ENCODE measurements at regions not wholly inside any gene's neighbourhood (a gene's known extent, or its start where the extent isn't known, plus 50 kb on each side); places are given as distances from the start of the nearest gene placed in this dataset.
A peak's percentile ranks its signal among the peaks of the same experiment; 100 is the strongest.

DNA sequence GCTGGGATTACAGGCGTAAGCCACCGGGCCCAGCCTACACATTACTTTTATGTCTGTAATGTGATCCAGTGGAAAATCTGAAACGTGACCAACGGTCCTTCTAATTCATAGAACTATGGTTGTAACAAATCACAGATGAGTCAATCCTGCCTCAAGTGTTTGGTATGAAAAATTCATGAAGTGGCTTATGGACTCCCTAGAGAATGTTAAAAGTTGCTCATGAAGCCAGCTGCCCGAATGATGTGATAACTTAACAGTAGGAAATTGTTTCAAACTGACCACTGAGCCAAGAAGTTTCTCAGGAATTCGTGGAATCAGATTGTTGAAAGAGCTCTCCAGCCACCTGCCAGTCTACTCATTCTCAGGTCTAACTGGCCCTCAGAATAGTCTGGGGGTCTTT is 59.4 kb upstream of the FARP1 start:
- no peaks in the 10 kb centered on the region for H3K27me3 ChIP-seq (ENCODE audit: insufficient read depth)
- peaks cover 6% of the 10 kb centered on the region; the same call in 1 of the 2 replicates for H3K9me2 ChIP-seq (ENCODE audit: insufficient read depth)
- no peaks in the 10 kb centered on the region for H3K79me2 ChIP-seq (replicated peaks; ENCODE audit: insufficient read depth)
- H3K27ac ChIP-seq (ENCODE audit: low read depth), result no peak overlapping the region
- H4K20me1 ChIP-seq (replicated peaks; ENCODE audit: insufficient read depth), result no peaks in the 10 kb centered on the region
- ATAC-seq, result no peak
- no peak for DNase-seq (ENCODE audit: low spot score)
- no peak for TF ChIP-seq NANOG (IDR thresholded peaks at IDR 0.05; ENCODE audit: borderline replicate concordance)
- TF ChIP-seq, protein P1, sequence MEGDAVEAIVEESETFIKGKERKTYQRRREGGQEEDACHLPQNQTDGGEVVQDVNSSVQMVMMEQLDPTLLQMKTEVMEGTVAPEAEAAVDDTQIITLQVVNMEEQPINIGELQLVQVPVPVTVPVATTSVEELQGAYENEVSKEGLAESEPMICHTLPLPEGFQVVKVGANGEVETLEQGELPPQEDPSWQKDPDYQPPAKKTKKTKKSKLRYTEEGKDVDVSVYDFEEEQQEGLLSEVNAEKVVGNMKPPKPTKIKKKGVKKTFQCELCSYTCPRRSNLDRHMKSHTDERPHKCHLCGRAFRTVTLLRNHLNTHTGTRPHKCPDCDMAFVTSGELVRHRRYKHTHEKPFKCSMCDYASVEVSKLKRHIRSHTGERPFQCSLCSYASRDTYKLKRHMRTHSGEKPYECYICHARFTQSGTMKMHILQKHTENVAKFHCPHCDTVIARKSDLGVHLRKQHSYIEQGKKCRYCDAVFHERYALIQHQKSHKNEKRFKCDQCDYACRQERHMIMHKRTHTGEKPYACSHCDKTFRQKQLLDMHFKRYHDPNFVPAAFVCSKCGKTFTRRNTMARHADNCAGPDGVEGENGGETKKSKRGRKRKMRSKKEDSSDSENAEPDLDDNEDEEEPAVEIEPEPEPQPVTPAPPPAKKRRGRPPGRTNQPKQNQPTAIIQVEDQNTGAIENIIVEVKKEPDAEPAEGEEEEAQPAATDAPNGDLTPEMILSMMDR (conservative IDR thresholded peaks at IDR 0.05; ENCODE audit: low read depth in 2 of 2), result no peak
- no peak for TF ChIP-seq ZNF462 (CRISPR knock-in tag; IDR thresholded peaks at IDR 0.05)
- TF ChIP-seq ZNF331 (CRISPR knock-in tag; IDR thresholded peaks at IDR 0.05; ENCODE audit: low read depth), result no peak
- TF ChIP-seq, protein P2, sequence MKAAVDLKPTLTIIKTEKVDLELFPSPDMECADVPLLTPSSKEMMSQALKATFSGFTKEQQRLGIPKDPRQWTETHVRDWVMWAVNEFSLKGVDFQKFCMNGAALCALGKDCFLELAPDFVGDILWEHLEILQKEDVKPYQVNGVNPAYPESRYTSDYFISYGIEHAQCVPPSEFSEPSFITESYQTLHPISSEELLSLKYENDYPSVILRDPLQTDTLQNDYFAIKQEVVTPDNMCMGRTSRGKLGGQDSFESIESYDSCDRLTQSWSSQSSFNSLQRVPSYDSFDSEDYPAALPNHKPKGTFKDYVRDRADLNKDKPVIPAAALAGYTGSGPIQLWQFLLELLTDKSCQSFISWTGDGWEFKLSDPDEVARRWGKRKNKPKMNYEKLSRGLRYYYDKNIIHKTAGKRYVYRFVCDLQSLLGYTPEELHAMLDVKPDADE (IDR thresholded peaks at IDR 0.05), result no peak
- TF ChIP-seq, protein P3, sequence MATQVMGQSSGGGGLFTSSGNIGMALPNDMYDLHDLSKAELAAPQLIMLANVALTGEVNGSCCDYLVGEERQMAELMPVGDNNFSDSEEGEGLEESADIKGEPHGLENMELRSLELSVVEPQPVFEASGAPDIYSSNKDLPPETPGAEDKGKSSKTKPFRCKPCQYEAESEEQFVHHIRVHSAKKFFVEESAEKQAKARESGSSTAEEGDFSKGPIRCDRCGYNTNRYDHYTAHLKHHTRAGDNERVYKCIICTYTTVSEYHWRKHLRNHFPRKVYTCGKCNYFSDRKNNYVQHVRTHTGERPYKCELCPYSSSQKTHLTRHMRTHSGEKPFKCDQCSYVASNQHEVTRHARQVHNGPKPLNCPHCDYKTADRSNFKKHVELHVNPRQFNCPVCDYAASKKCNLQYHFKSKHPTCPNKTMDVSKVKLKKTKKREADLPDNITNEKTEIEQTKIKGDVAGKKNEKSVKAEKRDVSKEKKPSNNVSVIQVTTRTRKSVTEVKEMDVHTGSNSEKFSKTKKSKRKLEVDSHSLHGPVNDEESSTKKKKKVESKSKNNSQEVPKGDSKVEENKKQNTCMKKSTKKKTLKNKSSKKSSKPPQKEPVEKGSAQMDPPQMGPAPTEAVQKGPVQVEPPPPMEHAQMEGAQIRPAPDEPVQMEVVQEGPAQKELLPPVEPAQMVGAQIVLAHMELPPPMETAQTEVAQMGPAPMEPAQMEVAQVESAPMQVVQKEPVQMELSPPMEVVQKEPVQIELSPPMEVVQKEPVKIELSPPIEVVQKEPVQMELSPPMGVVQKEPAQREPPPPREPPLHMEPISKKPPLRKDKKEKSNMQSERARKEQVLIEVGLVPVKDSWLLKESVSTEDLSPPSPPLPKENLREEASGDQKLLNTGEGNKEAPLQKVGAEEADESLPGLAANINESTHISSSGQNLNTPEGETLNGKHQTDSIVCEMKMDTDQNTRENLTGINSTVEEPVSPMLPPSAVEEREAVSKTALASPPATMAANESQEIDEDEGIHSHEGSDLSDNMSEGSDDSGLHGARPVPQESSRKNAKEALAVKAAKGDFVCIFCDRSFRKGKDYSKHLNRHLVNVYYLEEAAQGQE (IDR thresholded peaks at IDR 0.05; ENCODE audit: unreplicated experiment), result no peak
- TF ChIP-seq CREB1 (CRISPR knock-in tag; IDR thresholded peaks at IDR 0.05; ENCODE audit: low read depth), result no peak
- TF ChIP-seq EZH2phosphoT487 (IDR thresholded peaks at IDR 0.05; ENCODE audit: unreplicated experiment), result no peak
- H3K4me3 ChIP-seq, result no peak overlapping the region
- Mint-ChIP-seq H3K4me1 (no peaks in the 10 kb centered on the region), H3K27ac (no peak overlapping the region), H3K27me3 (ENCODE audit: insufficient read depth, low read depth, poor library complexity) (peaks cover 5% of the 10 kb centered on the region), H3K36me3 (ENCODE audit: low read depth) (no peaks in the 10 kb centered on the region), H3K9me3 (peaks cover 4% of the 10 kb centered on the region; the same call in 2 of the 3 replicates), H3K4me3 (no peak overlapping the region)
- no peaks in the 10 kb centered on the region for H3F3A ChIP-seq (replicated peaks; ENCODE audit: low read depth)
- H3K4me2 ChIP-seq, result no peak overlapping the region
- 0 out of 2 replicates have a peak overlapping the region, but pooled peaks have one; percentile 56 for H2AFZ ChIP-seq
- H3K4me1 ChIP-seq (ENCODE audit: insufficient read depth), result no peaks in the 10 kb centered on the region
- no peaks in the 10 kb centered on the region for H3K36me3 ChIP-seq (ENCODE audit: insufficient read depth)

All from GM23338 (cell line).